ENCODE measurements at regions not wholly inside any gene's neighbourhood (a gene's known extent, or its start where the extent isn't known, plus 50 kb on each side); places are given as distances from the start of the nearest gene placed in this dataset.

DNA sequence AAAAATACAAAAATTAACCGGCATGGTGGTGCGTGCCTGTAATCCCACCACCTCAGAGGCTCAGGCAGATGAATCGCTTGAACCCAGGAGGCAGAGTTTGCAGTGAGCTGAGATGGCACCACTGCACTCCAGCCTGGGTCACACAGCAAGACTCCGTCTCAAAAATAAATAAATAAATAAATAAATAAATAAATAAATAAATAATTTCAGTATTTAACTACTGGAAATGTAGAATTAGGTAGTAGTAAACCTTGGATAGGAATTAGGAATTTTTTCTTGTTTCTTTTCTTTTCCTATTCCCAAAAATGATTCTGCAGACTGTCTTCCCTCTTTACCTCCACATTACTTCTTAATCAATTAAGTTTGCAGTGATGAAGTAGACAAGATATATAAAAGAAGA is 103.2 kb downstream of the PLK2 start:
- Mint-ChIP-seq H3K4me3 (no peak overlapping the region), H3K9me3 (ENCODE audit: insufficient read depth) (no peaks in the 10 kb centered on the region), H3K27me3 (no peaks in the 10 kb centered on the region), H3K4me1 (no peaks in the 10 kb centered on the region), H3K27ac (no peak overlapping the region)
- no peak overlapping the region for H2AFZ ChIP-seq (ENCODE audit: insufficient read depth, low read depth, low read length, poor library complexity, severe bottlenecking)
- DNase-seq (no peak), ATAC-seq (ENCODE audit: low read depth) (no peak)
- H3K4me1 ChIP-seq (ENCODE audit: control insufficient read depth in 2 of 2, insufficient read depth in 2 of 2, low read length in 2 of 2) = no peaks in the 10 kb centered on the region
- no peaks in the 10 kb centered on the region for H3K27me3 ChIP-seq (replicated peaks in 1 of 4; ENCODE audit: control extremely low read depth in 1 of 4, control insufficient read depth in 3 of 4, insufficient read depth in 4 of 4, low read length in 3 of 4)
- intact Hi-C loops (cut with micrococcal nuclease) = no loop called here
- H3K9me3 ChIP-seq (ENCODE audit: control extremely low read depth in 1 of 3, control insufficient read depth in 2 of 3, insufficient read depth in 1 of 3, low read length in 2 of 3) = no peaks in the 10 kb centered on the region
- H3K36me3 ChIP-seq (replicated peaks in 1 of 2; ENCODE audit: control extremely low read depth in 1 of 2, control insufficient read depth in 1 of 2, extremely low read depth in 1 of 2, insufficient read depth in 2 of 2, low read length in 1 of 2) = no peaks in the 10 kb centered on the region
- no peak for TF ChIP-seq EZH2 (IDR thresholded peaks at IDR 0.05; ENCODE audit: borderline replicate concordance, insufficient read depth, low read depth, low read length, poor library complexity, severe bottlenecking)
- TF ChIP-seq, protein P1, sequence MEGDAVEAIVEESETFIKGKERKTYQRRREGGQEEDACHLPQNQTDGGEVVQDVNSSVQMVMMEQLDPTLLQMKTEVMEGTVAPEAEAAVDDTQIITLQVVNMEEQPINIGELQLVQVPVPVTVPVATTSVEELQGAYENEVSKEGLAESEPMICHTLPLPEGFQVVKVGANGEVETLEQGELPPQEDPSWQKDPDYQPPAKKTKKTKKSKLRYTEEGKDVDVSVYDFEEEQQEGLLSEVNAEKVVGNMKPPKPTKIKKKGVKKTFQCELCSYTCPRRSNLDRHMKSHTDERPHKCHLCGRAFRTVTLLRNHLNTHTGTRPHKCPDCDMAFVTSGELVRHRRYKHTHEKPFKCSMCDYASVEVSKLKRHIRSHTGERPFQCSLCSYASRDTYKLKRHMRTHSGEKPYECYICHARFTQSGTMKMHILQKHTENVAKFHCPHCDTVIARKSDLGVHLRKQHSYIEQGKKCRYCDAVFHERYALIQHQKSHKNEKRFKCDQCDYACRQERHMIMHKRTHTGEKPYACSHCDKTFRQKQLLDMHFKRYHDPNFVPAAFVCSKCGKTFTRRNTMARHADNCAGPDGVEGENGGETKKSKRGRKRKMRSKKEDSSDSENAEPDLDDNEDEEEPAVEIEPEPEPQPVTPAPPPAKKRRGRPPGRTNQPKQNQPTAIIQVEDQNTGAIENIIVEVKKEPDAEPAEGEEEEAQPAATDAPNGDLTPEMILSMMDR (IDR thresholded peaks at IDR 0.05) = no peak
- no peaks in the 10 kb centered on the region for H4K20me1 ChIP-seq (ENCODE audit: control insufficient read depth, insufficient read depth, low read length, poor library complexity, severe bottlenecking)
- H3K27ac ChIP-seq (ENCODE audit: low read length in 2 of 2) = no peak overlapping the region
- ChIA-PET CTCF (no interaction called here), POLR2A (no interaction called here)
- no peak overlapping the region for H3K4me2 ChIP-seq (replicated peaks; ENCODE audit: low read depth, low read length, poor library complexity, severe bottlenecking)
- WGBS (ENCODE audit: insufficient coverage) = no CpG with 5 or more reads among the region's 4 CpGs
- no peak overlapping the region for H3K4me3 ChIP-seq (ENCODE audit: control extremely low read depth in 1 of 5, extremely low read depth in 1 of 5, insufficient read depth in 1 of 5, low read depth in 2 of 5, low read length in 4 of 5)
- no peaks in the 10 kb centered on the region for H3K79me2 ChIP-seq (ENCODE audit: control insufficient read depth, insufficient read depth, low read length)
- H3K9ac ChIP-seq (ENCODE audit: low read length) = no peak overlapping the region

DNA sequence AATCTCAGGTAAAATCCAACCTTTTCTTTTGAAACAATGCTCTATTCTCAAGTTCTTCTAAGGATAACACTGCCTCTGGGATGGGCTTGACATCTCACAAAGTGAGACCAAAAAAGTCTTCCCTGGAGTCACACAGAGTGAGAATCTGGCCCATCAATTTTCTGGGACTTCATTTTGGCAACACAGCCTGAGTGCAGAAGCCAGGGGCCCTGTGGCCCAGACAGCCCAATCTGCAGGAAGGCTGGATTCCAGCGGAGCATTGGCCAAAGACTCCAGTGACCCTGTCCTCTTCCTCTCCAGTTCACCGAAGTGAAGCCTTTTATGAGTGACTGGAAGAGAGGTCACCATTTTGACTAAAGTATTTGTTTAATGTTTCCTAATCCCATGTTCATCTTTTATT is 105.1 kb downstream of the PLK2 start:
- Histone ChIP-seq H2AFZ (ENCODE audit: insufficient read depth, low read depth, low read length, poor library complexity, severe bottlenecking) (no peak overlapping the region), H3K9me3 (ENCODE audit: control extremely low read depth in 1 of 3, control insufficient read depth in 2 of 3, insufficient read depth in 1 of 3, low read length in 2 of 3) (no peaks in the 10 kb centered on the region), H3K4me3 (ENCODE audit: control extremely low read depth in 1 of 5, extremely low read depth in 1 of 5, insufficient read depth in 1 of 5, low read depth in 2 of 5, low read length in 4 of 5) (no peak overlapping the region), H3K27me3 (replicated peaks in 1 of 4; ENCODE audit: control extremely low read depth in 1 of 4, control insufficient read depth in 3 of 4, insufficient read depth in 4 of 4, low read length in 3 of 4) (no peaks in the 10 kb centered on the region), H3K9ac (ENCODE audit: low read length) (no peak overlapping the region), H3K36me3 (replicated peaks in 1 of 2; ENCODE audit: control extremely low read depth in 1 of 2, control insufficient read depth in 1 of 2, extremely low read depth in 1 of 2, insufficient read depth in 2 of 2, low read length in 1 of 2) (no peaks in the 10 kb centered on the region), H3K4me1 (ENCODE audit: control insufficient read depth in 2 of 2, insufficient read depth in 2 of 2, low read length in 2 of 2) (no peaks in the 10 kb centered on the region), H4K20me1 (ENCODE audit: control insufficient read depth, insufficient read depth, low read length, poor library complexity, severe bottlenecking) (no peaks in the 10 kb centered on the region), H3K4me2 (replicated peaks; ENCODE audit: low read depth, low read length, poor library complexity, severe bottlenecking) (no peak overlapping the region), H3K27ac (ENCODE audit: low read length in 2 of 2) (no peak overlapping the region), H3K79me2 (ENCODE audit: control insufficient read depth, insufficient read depth, low read length) (no peaks in the 10 kb centered on the region)
- Mint-ChIP-seq H3K27me3 (no peaks in the 10 kb centered on the region), H3K4me3 (no peak overlapping the region), H3K4me1 (no peaks in the 10 kb centered on the region), H3K27ac (no peak overlapping the region), H3K9me3 (ENCODE audit: insufficient read depth) (no peaks in the 10 kb centered on the region)
- intact Hi-C loops (cut with micrococcal nuclease) = no loop called here
- POLR2A ChIA-PET = no interaction called here
- DNase-seq (no peak), ATAC-seq (ENCODE audit: low read depth) (no peak)
- WGBS (ENCODE audit: insufficient coverage) = no CpG with 5 or more reads among the region's 2 CpGs
- CTCF ChIA-PET = no interaction called here
- TF ChIP-seq EZH2 (IDR thresholded peaks at IDR 0.05; ENCODE audit: borderline replicate concordance, insufficient read depth, low read depth, low read length, poor library complexity, severe bottlenecking) = no peak
- TF ChIP-seq, protein P1 (IDR thresholded peaks at IDR 0.05) = no peak
